ENCODE measurements at regions not wholly inside any gene's neighbourhood (a gene's known extent, or its start where the extent isn't known, plus 50 kb on each side); places are given as distances from the start of the nearest gene placed in this dataset.

GRCh38 chr9:78595200-78595945 lies 298.4 kb downstream of the PSAT1 start:
- DNase-seq (ENCODE audit: extremely low read depth in 1 of 2, low read depth in 1 of 2), result no peak

- no peak for DNase-seq (ENCODE audit: extremely low read depth in 1 of 2, low read depth in 1 of 2)
Observed at GRCh38 chr9:78596346-78596745, 299.4 kb downstream of the PSAT1 start.

GRCh38 chr9:78598120-78598519 lies 301.2 kb downstream of the PSAT1 start:
- no peak for DNase-seq (ENCODE audit: extremely low read depth in 1 of 2, low read depth in 1 of 2)

DNA sequence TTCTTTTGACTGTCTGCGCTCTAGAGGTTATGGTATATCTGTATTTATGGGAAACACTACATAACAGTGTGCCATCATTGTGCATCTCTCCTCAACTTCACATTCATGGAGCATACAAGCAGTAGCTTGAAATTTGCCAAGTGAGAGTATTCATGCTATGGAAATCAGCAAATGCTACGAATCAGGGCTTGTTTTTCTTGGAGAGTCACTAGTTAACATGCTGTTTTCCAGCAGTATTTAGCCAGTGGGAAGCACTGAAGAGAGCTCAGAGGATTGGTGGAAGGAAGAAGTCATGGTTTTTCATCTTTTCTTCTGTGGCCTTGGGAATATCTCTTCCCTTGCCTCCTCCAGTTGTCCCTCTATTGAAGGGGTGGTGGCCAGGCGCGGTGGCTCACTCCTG lies 303.0 kb downstream of the PSAT1 start:
- DNase-seq (ENCODE audit: extremely low read depth in 1 of 2, low read depth in 1 of 2), result no peak

DNA sequence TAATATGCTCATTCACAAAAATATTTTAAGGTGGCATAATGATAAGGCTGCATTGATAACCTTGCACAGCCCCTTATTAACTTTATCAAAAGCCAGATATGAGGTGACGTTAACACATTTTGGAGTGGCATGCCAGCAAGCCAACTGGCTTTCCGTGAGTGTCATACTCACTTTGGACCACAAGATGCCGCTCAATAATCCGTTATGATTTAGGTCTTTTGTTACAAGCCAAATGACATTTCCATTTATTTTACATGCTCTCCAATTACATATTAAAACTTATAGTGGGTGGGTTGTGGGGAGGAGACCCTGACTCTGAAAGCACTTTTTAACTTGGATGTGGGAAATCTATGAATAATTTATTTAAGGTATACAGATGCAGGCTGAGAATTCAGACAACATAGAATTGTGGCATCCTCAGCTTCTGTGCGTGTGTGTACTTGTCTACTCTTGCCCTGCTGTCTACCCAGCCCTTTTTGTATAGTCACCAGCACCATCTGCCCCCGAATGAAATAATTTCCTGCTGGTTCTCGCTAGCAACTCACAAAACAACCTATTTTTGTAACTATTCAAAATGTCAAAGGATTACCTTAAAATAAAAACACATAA lies 305.1 kb downstream of the PSAT1 start:
- no peak for DNase-seq (ENCODE audit: extremely low read depth in 1 of 2, low read depth in 1 of 2)

DNA sequence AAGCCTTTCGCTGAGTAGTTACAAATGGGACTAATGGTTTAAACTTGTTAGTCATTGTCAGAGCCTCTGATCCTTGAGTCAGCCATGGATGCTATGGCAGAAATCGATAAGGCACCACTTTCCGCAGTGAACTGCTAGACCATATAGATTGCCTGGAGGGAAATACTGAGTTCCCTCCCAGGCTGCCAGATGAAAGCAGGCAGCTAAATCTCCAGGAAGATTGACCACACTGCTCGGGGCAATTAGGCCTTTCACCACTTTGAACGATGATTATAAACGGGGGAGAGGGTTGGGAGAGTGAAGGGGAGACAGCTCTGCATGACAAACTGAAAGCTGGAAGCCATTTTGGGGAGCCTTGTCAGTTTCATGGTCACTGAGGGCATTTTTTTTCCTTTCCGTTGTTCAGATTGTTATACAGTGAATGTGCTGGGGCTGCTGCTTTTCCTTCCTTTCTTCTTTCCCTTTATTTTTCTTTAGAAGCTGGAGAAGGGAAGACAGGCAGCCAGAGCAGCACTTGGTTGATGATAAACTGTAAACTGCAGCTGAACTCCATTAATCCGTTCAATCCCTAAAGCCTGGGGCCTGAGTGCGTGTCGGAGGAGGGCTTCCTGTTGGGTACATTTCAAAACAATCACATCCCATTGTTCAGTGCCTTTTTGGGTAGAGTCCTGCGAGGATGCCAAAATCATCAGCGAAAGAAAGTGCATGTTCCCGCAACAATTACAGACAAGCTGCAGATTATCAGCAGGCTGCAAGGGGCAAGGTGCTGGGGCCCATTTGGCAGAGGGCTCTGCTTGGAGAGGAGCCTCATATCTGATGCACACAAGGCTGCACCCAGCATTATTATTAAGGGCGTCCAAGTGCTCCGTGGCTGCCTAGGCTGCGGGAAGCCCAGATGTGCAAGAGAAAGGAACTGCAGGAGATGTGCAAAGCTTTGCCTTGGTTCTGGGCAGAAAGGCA lies 308.4 kb downstream of the PSAT1 start:
- DNase-seq (ENCODE audit: extremely low read depth in 1 of 2, low read depth in 1 of 2), result no peak

- no peak for DNase-seq (ENCODE audit: extremely low read depth in 1 of 2, low read depth in 1 of 2)
Observed at GRCh38 chr9:78606001-78606379, 309.1 kb downstream of the PSAT1 start.

- no peak for DNase-seq (ENCODE audit: extremely low read depth in 1 of 2, low read depth in 1 of 2)
Observed at GRCh38 chr9:78607853-78608252, 310.9 kb downstream of the PSAT1 start.

DNA sequence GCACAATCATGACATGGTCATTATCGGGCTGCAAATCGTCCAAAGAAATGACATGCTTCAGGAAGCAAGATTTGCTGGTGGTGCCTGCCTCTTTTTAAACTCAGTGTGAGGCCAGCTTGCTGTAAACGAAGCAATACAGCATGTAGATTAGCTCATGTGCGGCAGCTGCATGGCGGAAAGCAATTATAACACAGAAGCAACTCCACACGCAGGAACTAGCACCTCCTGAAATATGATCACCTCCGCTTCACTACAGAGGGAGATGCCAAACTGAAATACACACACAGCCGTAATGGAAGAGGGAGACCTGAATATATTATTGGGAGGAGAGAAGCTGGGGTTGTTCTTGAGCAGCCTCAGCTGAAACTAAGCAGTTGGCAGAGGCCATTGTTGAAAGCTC lies 312.5 kb downstream of the PSAT1 start:
- no peak for DNase-seq (ENCODE audit: extremely low read depth in 1 of 2, low read depth in 1 of 2)

GRCh38 chr9:78612091-78612490 lies 315.2 kb downstream of the PSAT1 start:
- DNase-seq (ENCODE audit: extremely low read depth in 1 of 2, low read depth in 1 of 2), result no peak

GRCh38 chr9:78613006-78613405 lies 316.1 kb downstream of the PSAT1 start:
- DNase-seq (ENCODE audit: extremely low read depth in 1 of 2, low read depth in 1 of 2), result no peak

DNA sequence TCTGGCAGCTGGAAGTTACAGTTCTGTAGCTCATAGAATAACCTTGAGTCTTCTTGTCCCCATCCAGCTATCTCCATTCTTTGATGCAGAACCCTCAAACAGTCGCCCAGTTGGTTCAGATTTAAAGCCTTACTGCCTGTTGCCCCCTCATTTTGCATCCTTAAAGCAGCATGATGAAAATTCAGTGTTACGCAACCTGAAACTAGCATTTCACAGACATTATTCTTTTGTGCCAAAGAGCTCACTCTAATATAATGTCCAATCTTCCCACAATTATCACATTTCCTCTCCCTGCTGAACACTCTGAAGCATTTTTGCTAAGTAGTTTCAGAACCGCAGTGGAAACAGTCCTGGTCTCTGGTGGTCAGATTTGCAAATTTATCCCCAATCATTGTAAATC lies 318.0 kb downstream of the PSAT1 start:
- no peak for DNase-seq (ENCODE audit: extremely low read depth in 1 of 2, low read depth in 1 of 2)

- no peak for DNase-seq (ENCODE audit: extremely low read depth in 1 of 2, low read depth in 1 of 2)
Observed at GRCh38 chr9:78615372-78615771, 318.4 kb downstream of the PSAT1 start.

- no peak for DNase-seq (ENCODE audit: extremely low read depth in 1 of 2, low read depth in 1 of 2)
Observed at GRCh38 chr9:78618735-78619134, 321.8 kb downstream of the PSAT1 start.

DNA sequence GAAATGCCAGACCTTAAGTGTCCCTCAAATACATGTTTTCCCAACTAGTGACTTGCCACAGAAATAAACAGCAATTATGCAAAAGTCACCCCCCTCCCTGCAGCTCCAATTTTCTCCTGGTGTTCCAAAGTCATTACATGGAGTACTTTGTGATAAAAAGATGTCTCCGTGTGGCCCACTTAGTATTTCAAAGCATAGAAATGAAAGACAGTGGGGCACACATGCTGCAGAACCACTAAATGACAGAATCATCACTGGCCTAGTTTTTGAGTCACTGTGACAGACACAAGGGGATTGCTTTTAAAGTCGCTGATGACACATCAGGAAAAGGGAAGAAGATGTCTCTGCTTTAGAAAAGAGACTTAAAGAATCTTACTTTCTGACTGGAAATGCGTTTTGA lies 323.4 kb downstream of the PSAT1 start:
- no peak for DNase-seq (ENCODE audit: extremely low read depth in 1 of 2, low read depth in 1 of 2)

GRCh38 chr9:78620764-78621163 lies 323.8 kb downstream of the PSAT1 start:
- DNase-seq (ENCODE audit: extremely low read depth in 1 of 2, low read depth in 1 of 2), result no peak

DNA sequence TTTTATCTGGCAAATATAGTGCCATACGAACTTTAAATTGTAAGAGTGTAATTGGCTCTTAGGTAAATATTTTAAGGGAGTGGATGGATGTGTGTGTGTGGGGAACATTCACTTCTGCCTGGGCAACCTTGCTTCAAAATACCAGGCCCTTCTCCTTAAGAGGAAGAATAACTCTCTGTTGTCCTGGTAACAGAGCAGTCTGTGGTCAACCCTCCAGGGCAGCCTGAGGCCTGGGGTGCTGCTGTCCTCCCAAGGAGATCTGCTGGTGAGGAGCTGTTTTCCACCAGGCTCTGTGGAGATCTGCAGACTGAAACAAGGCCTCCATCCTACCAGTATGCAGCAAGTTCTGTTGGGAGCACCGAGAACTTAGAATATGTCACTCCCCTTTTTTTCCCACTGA lies 325.2 kb downstream of the PSAT1 start:
- DNase-seq (ENCODE audit: extremely low read depth in 1 of 2, low read depth in 1 of 2), result no peak

GRCh38 chr9:78626971-78627370 lies 330.0 kb downstream of the PSAT1 start:
- DNase-seq (ENCODE audit: extremely low read depth in 1 of 2, low read depth in 1 of 2), result no peak

DNA sequence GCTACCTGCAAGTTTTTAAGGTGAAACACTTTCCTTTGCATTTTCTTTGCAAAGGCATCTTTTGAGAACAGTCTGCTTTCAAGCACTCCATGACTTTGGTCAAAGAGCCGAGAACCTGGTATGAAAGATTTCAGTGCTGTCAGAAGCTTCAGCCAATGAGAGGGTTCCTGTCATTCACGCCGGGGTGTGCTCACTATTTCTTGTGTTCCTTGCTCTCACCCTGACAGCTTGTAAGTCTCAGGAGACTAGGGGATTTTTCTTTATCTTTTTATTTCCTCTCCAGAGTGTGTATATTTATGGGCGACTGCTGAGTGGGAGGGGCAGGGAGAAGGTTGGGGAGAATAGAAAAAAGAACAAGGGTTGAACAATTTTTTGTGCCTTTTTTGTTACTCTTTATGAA lies 334.0 kb downstream of the PSAT1 start:
- no peak for DNase-seq (ENCODE audit: extremely low read depth in 1 of 2, low read depth in 1 of 2)

GRCh38 chr9:78640728-78641127 lies 343.8 kb downstream of the PSAT1 start:
- DNase-seq (ENCODE audit: extremely low read depth in 1 of 2, low read depth in 1 of 2), result no peak

DNA sequence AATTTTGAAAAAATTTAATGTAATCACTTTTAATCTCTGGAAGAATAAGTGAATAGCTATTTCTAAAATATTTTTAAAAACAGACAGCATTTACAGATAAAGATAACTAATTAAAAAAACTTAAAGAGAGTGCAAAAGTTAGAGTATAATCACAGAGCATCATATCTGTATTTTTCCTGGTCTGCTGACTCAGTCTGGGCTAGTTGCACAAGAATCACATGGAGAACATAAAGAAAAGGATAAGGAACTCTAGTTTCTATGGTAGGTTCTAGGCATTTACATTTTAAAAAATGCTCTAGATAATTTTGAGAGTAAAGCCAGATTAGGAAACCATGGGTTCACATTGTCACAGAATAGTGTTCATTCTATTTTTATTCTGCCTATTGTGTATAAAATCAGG lies 347.4 kb downstream of the PSAT1 start:
- DNase-seq (ENCODE audit: extremely low read depth in 1 of 2, low read depth in 1 of 2), result no peak

GRCh38 chr9:78654324-78654723 lies 357.4 kb downstream of the PSAT1 start:
- DNase-seq (ENCODE audit: extremely low read depth in 1 of 2, low read depth in 1 of 2), result no peak
